Testis (tissue), 2 donors: ENCODE measurements at regions not wholly inside any gene's neighbourhood (a gene's known extent, or its start where the extent isn't known, plus 50 kb on each side); places are given as distances from the start of the nearest gene placed in this dataset.

Experiments
- DNase-seq: peaks from one replicate; pipeline ENCODE4 v3.0.0-alpha.2; 2019
- H3K27ac ChIP-seq, 2 donors: fragments of 200-600 bp; sonication (generic); one replicate each; pipeline ENCODE4 v1.5.1; 2019
- H3K27me3 ChIP-seq: fragments of 200-600 bp; sonication (generic); one replicate; pipeline ENCODE4 v1.5.1; 2019
- H3K36me3 ChIP-seq: fragments of 200-600 bp; sonication (generic); one replicate; pipeline ENCODE4 v1.5.1; 2017; ENCODE audit warnings: low read depth; ENCODE audit errors: missing control alignments
- H3K4me1 ChIP-seq: fragments of 200-600 bp; sonication (generic); one replicate; pipeline ENCODE4 v1.5.1; 2019
- H3K4me3 ChIP-seq, 2 donors: fragments of 200-600 bp; sonication (generic); one replicate each; pipeline ENCODE4 v1.5.1; 2017 to 2019
- H3K9me3 ChIP-seq: fragments of 200-600 bp; sonication (generic); one replicate; pipeline ENCODE4 v1.5.1; 2017
- CTCF ChIP-seq, 3 experiments: fragments of 450-650 bp in 2 of 3; fragments of 200-600 bp in 1 of 3; sonication (generic) in 1 of 3; IDR thresholded peaks; one replicate each; pipeline ENCODE4 v1.5.1; 2016 to 2019; ENCODE audit warnings: antibody characterized with exemption in 3 of 3, mild to moderate bottlenecking in 2 of 3, moderate library complexity in 1 of 3
- POLR2A ChIP-seq: fragments of 450-650 bp; IDR thresholded peaks from one replicate; pipeline ENCODE4 v1.6.1; 2017; ENCODE audit warnings: antibody characterized with exemption, mild to moderate bottlenecking, moderate library complexity
- WGBS, 2 donors: methylation state at CpG; one replicate each; pipeline ENCODE4 v1.1.5; 2018; 5-methylcytosine and 5-hydroxymethylcytosine counted together
- intact Hi-C: fragments of 100-400 bp; cut with DNase I; formaldehyde crosslinking; loops from one replicate; pipeline ENCODE4 v1.15.1; 2023; ENCODE audit warnings: low total_unique reads

GRCh38 chr5:103804711-103805110 lies 242.1 kb upstream of the NUDT12 start:
- no peak for DNase-seq
- TF ChIP-seq POLR2A, result no peak
- no peak for TF ChIP-seq CTCF (IDR thresholded peaks at IDR 0.05)
- H3K27ac ChIP-seq, result no peak overlapping the region
- H3K4me1 ChIP-seq, result no peaks in the 10 kb centered on the region
- H3K27me3 ChIP-seq, result no peaks in the 10 kb centered on the region
- no peaks in the 10 kb centered on the region for H3K36me3 ChIP-seq
- 65 to 82% methylated on average over 2 of the region's 2 CpGs for WGBS, 2 donors
- H3K9me3 ChIP-seq, result no peaks in the 10 kb centered on the region
- H3K4me3 ChIP-seq, result no peak overlapping the region
- intact Hi-C loops, result no loop called here

- Histone ChIP-seq H3K36me3 (no peaks in the 10 kb centered on the region), H3K4me1 (no peaks in the 10 kb centered on the region), H3K9me3 (no peaks in the 10 kb centered on the region), H3K27me3 (no peaks in the 10 kb centered on the region), H3K27ac (no peak overlapping the region), H3K4me3 (no peak overlapping the region)
- 76 to 89% methylated on average over 1 of the region's 1 CpG for WGBS, 2 donors
- intact Hi-C loops, result no loop called here
- TF ChIP-seq POLR2A (no peak), CTCF (IDR thresholded peaks at IDR 0.05) (no peak)
- no peak for DNase-seq
Observed at GRCh38 chr5:103801681-103802080, 239.1 kb upstream of the NUDT12 start.

GRCh38 chr5:103800741-103801495 lies 238.3 kb upstream of the NUDT12 start:
- DNase-seq, result no peak
- 48% methylated on average over 2 of the region's 2 CpGs for WGBS, 2 donors

GRCh38 chr5:103793595-103794182 lies 231.1 kb upstream of the NUDT12 start:
- Histone ChIP-seq H3K27ac (no peak overlapping the region), H3K9me3 (no peaks in the 10 kb centered on the region), H3K4me3 (no peak overlapping the region), H3K27me3 (no peaks in the 10 kb centered on the region), H3K36me3 (no peaks in the 10 kb centered on the region), H3K4me1 (no peaks in the 10 kb centered on the region)
- TF ChIP-seq CTCF (IDR thresholded peaks at IDR 0.05), result no peak
- no peak for TF ChIP-seq POLR2A
- no peak for DNase-seq
- intact Hi-C loops, result no loop called here

More at GRCh38 chr5:103800741-103801495, 238.3 kb upstream of the NUDT12 start:
- TF ChIP-seq CTCF (IDR thresholded peaks at IDR 0.05) (no peak), POLR2A (no peak)
- Histone ChIP-seq H3K4me1 (no peaks in the 10 kb centered on the region), H3K27ac (no peak overlapping the region), H3K4me3 (no peak overlapping the region), H3K36me3 (no peaks in the 10 kb centered on the region), H3K9me3 (no peaks in the 10 kb centered on the region), H3K27me3 (no peaks in the 10 kb centered on the region)
- intact Hi-C loops, result no loop called here

- H3K27ac ChIP-seq, result no peak overlapping the region
- no peak overlapping the region for H3K4me3 ChIP-seq
- no peaks in the 10 kb centered on the region for H3K4me1 ChIP-seq
- TF ChIP-seq CTCF (IDR thresholded peaks at IDR 0.05) (no peak), POLR2A (no peak)
- no peaks in the 10 kb centered on the region for H3K36me3 ChIP-seq
- WGBS, 2 donors, result 90 to 93% methylated on average over 2 of the region's 2 CpGs
- intact Hi-C loops, result no loop called here
- DNase-seq, result no peak
- no peaks in the 10 kb centered on the region for H3K27me3 ChIP-seq
- no peaks in the 10 kb centered on the region for H3K9me3 ChIP-seq
Observed at GRCh38 chr5:103785569-103785968, 223.0 kb upstream of the NUDT12 start.
